Tibial nerve (tissue), 4 donors: ENCODE measurements at regions not wholly inside any gene's neighbourhood (a gene's known extent, or its start where the extent isn't known, plus 50 kb on each side); places are given as distances from the start of the nearest gene placed in this dataset.
"Not testable (repeated sequence)": the region's sequence is repeated elsewhere in the genome, so short reads cannot be mapped to it uniquely, and the experiment has no call there.

ENCODE experiments used
- DNase-seq, 2 donors: peaks; one replicate each; pipeline ENCODE4 v3.0.0-alpha.2; 2019; ENCODE audit warnings: low spot score in 2 of 2
- H3K27ac ChIP-seq, 4 donors: fragments of 200-600 bp; sonication (generic) in 3 of 4; one replicate each; pipeline ENCODE4 v1.5.1; 2017 to 2019; ENCODE audit warnings: mild to moderate bottlenecking in 1 of 4
- H3K27me3 ChIP-seq, 2 donors: fragments of 200-600 bp; sonication (generic) in 1 of 2; one replicate each; pipeline versions ENCODE4 v1.5.1 to v1.6.0; 2017 to 2019
- H3K36me3 ChIP-seq, 3 donors: fragments of 200-600 bp; sonication (generic); one replicate each; pipeline ENCODE4 v1.5.1; 2018 to 2019
- H3K4me1 ChIP-seq, 4 donors: fragments of 200-600 bp; sonication (generic) in 3 of 4; one replicate each; pipeline ENCODE4 v1.5.1; 2017 to 2019
- H3K4me3 ChIP-seq, 4 donors: fragments of 200-600 bp; sonication (generic) in 3 of 4; one replicate each; pipeline ENCODE4 v1.5.1; 2017 to 2019; ENCODE audit warnings: mild to moderate bottlenecking in 1 of 4, moderate library complexity in 1 of 4
- H3K9me3 ChIP-seq, 4 donors: fragments of 200-600 bp; sonication (generic) in 3 of 4; one replicate each; pipeline ENCODE4 v1.5.1; 2017 to 2019
- CTCF ChIP-seq, 5 experiments: fragments of 200-600 bp in 3 of 5; fragments of 450-650 bp in 2 of 5; sonication (generic) in 3 of 5; IDR thresholded peaks; one replicate each; pipeline ENCODE4 v1.5.1; 2016 to 2019; ENCODE audit warnings: antibody characterized with exemption in 5 of 5, mild to moderate bottlenecking in 3 of 5, moderate library complexity in 2 of 5
- EP300 ChIP-seq, 2 donors: sonication (generic); formaldehyde crosslinking; IDR thresholded peaks; one replicate each; pipeline ENCODE4 v1.6.1; 2017; ENCODE audit warnings: antibody characterized with exemption in 2 of 2, mild to moderate bottlenecking in 1 of 2
- POLR2A ChIP-seq, 2 donors: fragments of 450-650 bp; IDR thresholded peaks; one replicate each; pipeline ENCODE4 v1.6.1; 2017; ENCODE audit warnings: antibody characterized with exemption in 2 of 2, mild to moderate bottlenecking in 2 of 2, moderate library complexity in 2 of 2
- WGBS, 2 donors: methylation state at CpG; one replicate each; pipeline ENCODE4 v1.1.5; 2018; 5-methylcytosine and 5-hydroxymethylcytosine counted together

DNA sequence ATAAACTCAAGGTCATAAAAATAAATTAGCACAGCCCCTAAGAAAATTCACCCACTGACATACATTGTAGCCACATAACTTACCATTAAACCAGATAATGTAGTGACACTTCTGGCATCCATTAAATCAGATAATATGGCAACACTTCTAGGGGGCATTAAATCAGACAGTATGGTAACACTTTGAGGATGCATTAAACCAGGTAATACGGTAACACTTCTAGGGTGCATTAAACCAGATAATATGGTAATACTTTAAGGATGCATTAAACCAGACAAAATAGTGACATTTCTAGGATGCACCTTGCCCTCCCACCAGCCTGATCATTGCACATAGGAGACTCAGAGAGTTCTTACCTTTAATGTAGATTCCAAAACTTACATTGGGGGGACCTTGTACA lies 1220.5 kb upstream of the TMEM132C start:
- no peak overlapping the region for H3K4me3 ChIP-seq
- H3K9me3 ChIP-seq, result no peaks in the 10 kb centered on the region
- H3K36me3 ChIP-seq, result no peaks in the 10 kb centered on the region
- TF ChIP-seq CTCF (IDR thresholded peaks at IDR 0.05) (no peak), EP300 (IDR thresholded peaks at IDR 0.05) (no peak)
- no peaks in the 10 kb centered on the region for H3K27me3 ChIP-seq
- no peak for DNase-seq
- WGBS, 2 donors, result 71 to 83% methylated on average over 1 of the region's 1 CpG
- no peak overlapping the region for H3K27ac ChIP-seq
- no peaks in the 10 kb centered on the region for H3K4me1 ChIP-seq

GRCh38 chr12:127048057-127048456 lies 1218.9 kb upstream of the TMEM132C start:
- DNase-seq, result no peak
- Histone ChIP-seq H3K4me3 (no peak overlapping the region), H3K9me3 (no peaks in the 10 kb centered on the region), H3K27ac (no peak overlapping the region), H3K27me3 (no peaks in the 10 kb centered on the region), H3K36me3 (no peaks in the 10 kb centered on the region), H3K4me1 (no peaks in the 10 kb centered on the region)
- 75 to 85% methylated on average over 1 of the region's 1 CpG for WGBS, 2 donors
- TF ChIP-seq POLR2A (IDR thresholded peaks at IDR 0.05), result no peak
- no peak for TF ChIP-seq CTCF (IDR thresholded peaks at IDR 0.05)
- no peak for TF ChIP-seq EP300 (IDR thresholded peaks at IDR 0.05)

DNA sequence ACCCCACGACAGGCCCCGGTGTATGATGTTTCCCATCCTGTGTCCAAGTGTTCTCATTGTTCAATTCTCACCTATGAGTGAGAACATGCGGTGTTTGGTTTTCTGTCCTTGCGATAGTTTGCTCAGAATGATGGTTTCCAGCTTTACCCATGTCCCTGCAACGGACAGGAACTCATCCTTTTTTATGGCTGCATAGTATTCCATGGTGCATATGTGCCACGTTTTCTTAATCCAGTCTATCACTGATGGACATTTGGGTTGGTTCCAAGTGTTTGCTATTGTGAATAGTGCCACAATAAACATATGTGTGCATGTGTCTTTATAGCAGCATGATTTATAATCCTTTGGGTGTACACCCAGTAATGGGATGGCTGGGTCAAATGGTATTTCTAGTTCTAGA lies 1218.4 kb upstream of the TMEM132C start:
- not testable (repeated sequence) for H3K27me3 ChIP-seq, H3K27ac ChIP-seq, H3K36me3 ChIP-seq, H3K4me1 ChIP-seq, H3K4me3 ChIP-seq, H3K9me3 ChIP-seq, DNase-seq
- 83 to 90% methylated on average over 6 of the region's 6 CpGs for WGBS, 2 donors

DNA sequence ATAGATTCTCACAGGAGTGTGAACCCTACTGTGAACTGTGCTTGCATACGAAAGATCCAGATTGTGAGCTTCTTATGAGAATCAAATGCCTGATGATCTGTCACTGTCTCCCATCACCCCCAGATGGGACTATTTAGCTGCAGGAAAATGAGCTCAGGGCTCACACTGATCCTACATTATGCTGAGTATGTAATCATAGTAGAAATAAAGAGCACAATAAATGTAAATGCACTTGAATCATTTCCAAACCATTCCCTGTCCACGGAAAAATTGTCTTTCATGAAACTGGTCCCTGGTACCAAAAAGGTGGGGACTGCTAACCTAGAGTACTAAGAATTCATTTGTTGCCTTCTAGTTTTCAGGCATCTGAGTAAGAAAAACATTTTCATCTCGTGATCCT lies 1215.8 kb upstream of the TMEM132C start:
- no peaks in the 10 kb centered on the region for H3K4me1 ChIP-seq
- no peak for DNase-seq
- TF ChIP-seq CTCF (IDR thresholded peaks at IDR 0.05), result no peak
- no peak for TF ChIP-seq POLR2A (IDR thresholded peaks at IDR 0.05)
- no peak for TF ChIP-seq EP300 (IDR thresholded peaks at IDR 0.05)
- H3K4me3 ChIP-seq, result no peak overlapping the region
- no peak overlapping the region for H3K27ac ChIP-seq
- no peaks in the 10 kb centered on the region for H3K27me3 ChIP-seq
- no peaks in the 10 kb centered on the region for H3K9me3 ChIP-seq
- H3K36me3 ChIP-seq, result no peaks in the 10 kb centered on the region
- 84 to 90% methylated on average over 3 of the region's 3 CpGs for WGBS, 2 donors

GRCh38 chr12:127052511-127053232 lies 1214.3 kb upstream of the TMEM132C start:
- DNase-seq, result no peak
- Histone ChIP-seq H3K27me3 (no peaks in the 10 kb centered on the region), H3K36me3 (no peaks in the 10 kb centered on the region), H3K9me3 (no peaks in the 10 kb centered on the region), H3K4me1 (no peaks in the 10 kb centered on the region), H3K4me3 (no peak overlapping the region), H3K27ac (no peak overlapping the region)
- TF ChIP-seq POLR2A (IDR thresholded peaks at IDR 0.05), result no peak
- no peak for TF ChIP-seq EP300 (IDR thresholded peaks at IDR 0.05)
- TF ChIP-seq CTCF (IDR thresholded peaks at IDR 0.05), result no peak
- 78 to 83% methylated on average over 7 of the region's 7 CpGs for WGBS, 2 donors

DNA sequence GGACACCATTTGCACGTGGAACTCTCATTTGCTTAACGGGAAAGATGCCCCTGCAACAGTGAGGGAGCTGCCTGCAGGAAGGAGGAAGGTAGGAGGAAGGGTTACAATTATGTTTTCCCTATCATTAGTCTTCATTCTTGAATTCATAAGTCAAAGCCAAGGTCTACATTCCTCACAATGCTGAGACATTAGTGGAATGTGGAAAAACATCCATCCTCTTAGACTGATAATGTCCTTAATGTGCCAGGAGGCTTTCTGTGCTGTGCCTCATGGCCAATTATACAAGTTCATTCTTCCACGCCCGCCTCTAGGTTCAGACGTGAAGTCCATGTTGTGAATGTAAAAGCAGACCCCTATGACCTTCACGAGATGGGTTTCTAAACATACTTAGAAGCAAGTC lies 1212.4 kb upstream of the TMEM132C start:
- H3K27ac ChIP-seq, result no peak overlapping the region
- TF ChIP-seq POLR2A (IDR thresholded peaks at IDR 0.05) (no peak), CTCF (IDR thresholded peaks at IDR 0.05) (no peak), EP300 (IDR thresholded peaks at IDR 0.05) (no peak)
- no peaks in the 10 kb centered on the region for H3K9me3 ChIP-seq
- 37 to 50% methylated on average over 6 of the region's 6 CpGs for WGBS, 2 donors
- H3K27me3 ChIP-seq, result no peaks in the 10 kb centered on the region
- no peaks in the 10 kb centered on the region for H3K4me1 ChIP-seq
- no peaks in the 10 kb centered on the region for H3K36me3 ChIP-seq
- DNase-seq, result no peak
- H3K4me3 ChIP-seq, result no peak overlapping the region
